Posterior vena cava (tissue), 2 donors: ENCODE measurements at regions not wholly inside any gene's neighbourhood (a gene's known extent, or its start where the extent isn't known, plus 50 kb on each side); places are given as distances from the start of the nearest gene placed in this dataset.
A peak's percentile ranks its signal among the peaks of the same experiment; 100 is the strongest.
"Not testable (repeated sequence)": the region's sequence is repeated elsewhere in the genome, so short reads cannot be mapped to it uniquely, and the experiment has no call there.

Source experiments
- DNase-seq: peaks from one replicate; pipeline ENCODE4 v3.0.0-alpha.2; 2020; ENCODE audit warnings: low spot score
- intact Hi-C, 2 donors: fragments of 100-400 bp; cut with DNase I; formaldehyde crosslinking; loops; one replicate each; pipeline versions ENCODE4 v1.14.1 to v1.14.2; 2022 to 2023
- donor health status: DM: yes; HTN: yes; CAD: no.
- donor health status: DM: yes; HTN: yes; CAD: no.

DNA sequence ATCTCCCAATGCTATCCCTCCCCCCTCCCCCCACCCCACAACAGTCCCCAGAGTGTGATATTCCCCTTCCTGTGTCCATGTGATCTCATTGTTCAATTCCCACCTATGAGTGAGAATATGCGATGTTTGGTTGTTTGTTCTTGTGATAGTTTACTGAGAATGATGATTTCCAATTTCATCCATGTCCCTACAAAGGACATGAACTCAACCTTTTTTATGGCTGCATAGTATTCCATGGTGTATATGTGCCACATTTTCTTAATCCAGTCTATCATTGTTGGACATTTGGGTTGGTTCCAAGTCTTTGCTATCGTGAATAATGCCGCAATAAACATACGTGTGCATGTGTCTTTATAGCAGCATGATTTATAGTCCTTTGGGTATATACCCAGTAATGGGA lies 106.1 kb downstream of the FOXD4L6 start:
- intact Hi-C loops, DNase-seq: not testable (repeated sequence)

DNA sequence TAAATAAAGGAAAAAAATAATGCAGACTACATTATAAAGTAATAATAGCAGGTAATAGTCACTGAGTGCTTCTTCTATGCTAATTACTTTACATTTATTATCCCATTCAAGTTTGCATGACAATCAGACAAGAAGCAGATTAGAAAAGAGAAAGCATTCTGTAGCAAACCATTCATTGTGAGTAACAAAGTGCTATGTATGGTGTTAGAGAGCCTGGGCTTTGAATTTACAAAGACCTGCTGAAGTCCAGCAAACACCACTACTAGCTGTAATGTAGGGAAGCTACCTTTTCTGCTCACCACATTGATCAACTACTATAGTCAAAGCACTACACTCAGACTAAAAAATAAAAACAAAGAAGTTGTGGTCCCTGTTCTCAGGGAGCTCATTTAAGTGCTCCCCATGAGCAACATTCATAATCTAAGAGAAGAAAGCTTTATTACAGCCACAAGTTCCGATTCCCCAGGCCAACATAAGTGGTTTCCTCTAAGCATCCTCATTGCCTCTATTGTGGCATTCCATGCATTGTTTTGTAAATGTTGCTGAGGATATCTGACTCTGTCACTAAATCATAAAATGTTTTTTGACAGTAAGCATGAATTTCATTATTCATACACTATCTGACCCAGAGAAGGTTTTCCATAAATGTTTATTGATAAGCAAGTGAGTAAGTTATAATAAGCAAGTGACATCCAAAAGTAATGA lies 108.5 kb downstream of the FOXD4L6 start:
- intact Hi-C loops, DNase-seq: not testable (repeated sequence)

DNA sequence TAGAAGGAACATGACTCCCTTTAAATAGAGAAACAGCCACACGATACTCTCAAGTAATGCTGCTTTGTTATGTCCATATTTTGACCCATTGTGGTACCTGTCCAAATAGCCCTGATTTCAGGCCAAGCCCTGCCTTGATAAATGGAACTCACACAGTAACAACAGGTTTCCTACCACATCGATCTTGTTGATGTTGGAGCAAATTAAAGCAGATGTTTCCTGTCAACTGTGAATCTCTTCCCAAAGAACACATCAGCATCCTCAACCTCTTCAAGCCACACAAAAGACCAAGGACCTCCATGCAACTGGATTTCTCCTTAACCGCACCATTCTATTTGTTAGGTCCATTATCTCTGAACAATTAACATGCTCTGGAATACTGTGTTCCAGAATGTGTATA lies 109.5 kb downstream of the FOXD4L6 start:
- intact Hi-C loops, DNase-seq: not testable (repeated sequence)

DNA sequence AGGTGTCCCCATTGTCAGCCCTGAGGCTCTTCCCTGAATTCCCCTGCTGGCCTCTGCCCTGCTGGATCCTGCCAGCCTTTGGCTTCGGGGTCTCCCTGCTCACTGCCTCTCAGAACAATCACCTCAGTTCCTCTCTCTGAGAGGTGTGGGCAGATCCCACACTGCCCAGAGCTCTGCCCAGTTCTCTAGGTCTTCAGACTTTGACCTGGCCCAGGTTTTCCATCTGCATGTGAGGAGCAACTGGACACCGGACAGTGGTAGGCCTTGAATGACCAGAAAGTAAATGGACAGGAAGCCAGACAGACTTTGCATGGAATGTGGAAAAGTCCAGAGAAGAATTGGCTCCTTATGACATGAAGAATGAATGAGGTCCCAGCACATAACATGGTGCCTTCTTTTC lies 111.8 kb downstream of the FOXD4L6 start:
- DNase-seq, intact Hi-C loops: not testable (repeated sequence)

DNA sequence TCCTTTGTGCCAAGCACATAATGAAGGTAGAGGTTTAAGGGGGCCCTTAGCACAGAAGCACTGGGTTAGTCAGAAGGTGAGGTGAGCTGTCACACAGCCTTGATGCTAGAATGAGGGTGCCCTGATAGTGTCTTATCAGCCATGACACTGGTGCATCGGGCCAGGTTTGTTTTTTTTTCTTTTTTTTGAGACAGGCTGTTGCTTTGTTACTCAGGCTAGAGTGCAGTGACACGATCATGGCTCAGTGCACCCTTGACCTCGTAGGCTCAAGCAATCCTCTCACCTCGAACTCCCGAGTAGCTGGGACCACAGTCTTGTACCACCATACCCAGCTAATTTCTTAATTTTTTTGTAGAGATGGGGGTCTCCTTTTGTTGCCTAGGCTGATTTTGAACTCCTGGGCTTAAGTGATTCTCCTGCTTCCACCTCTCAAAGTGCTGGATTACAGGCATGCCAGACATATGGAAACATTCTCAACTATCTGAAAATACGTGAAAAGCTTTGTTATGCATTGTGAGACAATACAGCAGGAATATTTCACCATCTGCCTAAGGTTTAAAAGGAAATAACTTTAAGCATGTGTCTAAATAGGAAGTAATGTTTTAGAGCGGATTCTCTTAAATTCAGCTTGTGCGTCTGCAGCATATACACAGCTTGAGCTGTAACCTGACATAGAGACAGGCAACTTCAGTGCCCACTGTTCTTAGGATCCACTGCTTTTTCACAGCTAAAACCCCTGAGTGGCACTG lies 128.4 kb downstream of the FOXD4L6 start:
- DNase-seq, intact Hi-C loops: not testable (repeated sequence)

DNA sequence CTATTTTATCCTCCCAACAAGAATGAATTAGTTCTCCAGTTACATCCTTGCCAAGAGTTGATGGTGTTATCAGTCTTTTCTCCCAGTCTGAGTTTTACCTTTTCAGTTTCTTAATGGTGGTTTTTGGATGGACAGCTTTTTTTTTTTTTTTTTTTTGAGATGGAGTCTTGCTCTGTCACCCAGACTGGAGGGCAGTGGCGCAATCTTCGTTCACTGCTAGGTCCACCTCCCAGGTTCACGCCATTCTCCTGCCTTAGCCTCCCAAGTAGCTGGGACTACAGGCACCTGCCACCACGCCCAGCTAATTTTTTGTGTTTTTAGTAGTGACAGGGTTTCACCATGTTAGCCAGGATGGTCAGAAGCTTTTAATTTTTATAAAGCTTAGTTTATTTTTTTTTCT lies 133.0 kb downstream of the FOXD4L6 start:
- intact Hi-C loops, DNase-seq: not testable (repeated sequence)

DNA sequence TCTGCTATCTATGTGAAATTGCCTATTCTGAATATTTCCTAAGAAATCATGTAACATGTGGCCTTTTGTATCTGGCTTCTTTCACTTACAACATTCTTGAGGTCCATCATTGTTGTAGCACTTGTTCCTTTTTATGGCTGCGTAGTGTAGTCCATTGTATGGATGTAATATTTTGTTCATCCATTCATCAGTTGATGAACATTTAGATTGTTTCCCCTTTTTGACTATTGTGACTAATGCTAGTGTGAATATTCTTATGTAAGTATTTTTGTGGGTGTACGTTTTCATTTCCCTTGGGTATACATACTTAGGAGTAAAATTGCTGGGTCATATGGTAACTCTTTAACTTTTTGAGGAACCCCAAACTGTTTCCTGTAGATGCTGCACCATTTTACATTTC lies 134.6 kb downstream of the FOXD4L6 start:
- DNase-seq, intact Hi-C loops: not testable (repeated sequence)

DNA sequence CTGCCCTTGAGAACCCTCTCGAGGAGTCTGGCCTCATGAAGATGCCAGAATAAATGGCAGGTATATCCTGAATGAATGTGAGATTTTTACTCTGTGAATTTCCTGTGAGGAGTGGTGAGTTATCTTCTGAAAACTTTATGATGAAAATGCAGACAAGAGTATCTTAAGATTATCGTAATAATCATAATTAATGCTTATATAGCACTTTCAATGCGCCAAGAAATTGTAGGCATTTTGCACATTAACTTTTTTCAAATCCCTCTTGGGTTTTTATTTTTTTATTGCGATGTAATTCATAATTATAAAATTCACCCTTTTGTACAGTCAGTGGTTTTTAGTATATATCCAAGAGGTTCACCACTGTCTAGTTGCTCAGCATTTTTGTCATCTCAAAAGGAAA lies 135.1 kb downstream of the FOXD4L6 start:
- DNase-seq, intact Hi-C loops: not testable (repeated sequence)

DNA sequence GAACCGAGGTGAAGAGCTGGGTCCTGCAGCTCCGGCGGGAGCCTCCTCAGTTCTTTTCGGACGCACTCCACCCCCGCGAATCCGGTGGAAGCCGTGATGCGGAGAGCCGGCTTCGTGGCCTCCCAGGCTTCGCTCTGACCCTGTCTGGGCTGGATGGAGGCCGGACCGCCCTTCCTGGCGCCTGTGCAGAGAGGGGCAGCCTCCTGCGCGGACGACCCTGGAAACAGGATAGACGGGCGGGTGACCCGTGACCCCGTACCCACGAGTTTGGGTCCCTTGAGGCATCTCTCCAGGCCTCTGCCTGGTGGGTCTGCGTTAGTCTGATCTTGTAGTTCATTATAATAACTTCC lies 136.0 kb downstream of the FOXD4L6 start:
- intact Hi-C loops, DNase-seq: not testable (repeated sequence)

DNA sequence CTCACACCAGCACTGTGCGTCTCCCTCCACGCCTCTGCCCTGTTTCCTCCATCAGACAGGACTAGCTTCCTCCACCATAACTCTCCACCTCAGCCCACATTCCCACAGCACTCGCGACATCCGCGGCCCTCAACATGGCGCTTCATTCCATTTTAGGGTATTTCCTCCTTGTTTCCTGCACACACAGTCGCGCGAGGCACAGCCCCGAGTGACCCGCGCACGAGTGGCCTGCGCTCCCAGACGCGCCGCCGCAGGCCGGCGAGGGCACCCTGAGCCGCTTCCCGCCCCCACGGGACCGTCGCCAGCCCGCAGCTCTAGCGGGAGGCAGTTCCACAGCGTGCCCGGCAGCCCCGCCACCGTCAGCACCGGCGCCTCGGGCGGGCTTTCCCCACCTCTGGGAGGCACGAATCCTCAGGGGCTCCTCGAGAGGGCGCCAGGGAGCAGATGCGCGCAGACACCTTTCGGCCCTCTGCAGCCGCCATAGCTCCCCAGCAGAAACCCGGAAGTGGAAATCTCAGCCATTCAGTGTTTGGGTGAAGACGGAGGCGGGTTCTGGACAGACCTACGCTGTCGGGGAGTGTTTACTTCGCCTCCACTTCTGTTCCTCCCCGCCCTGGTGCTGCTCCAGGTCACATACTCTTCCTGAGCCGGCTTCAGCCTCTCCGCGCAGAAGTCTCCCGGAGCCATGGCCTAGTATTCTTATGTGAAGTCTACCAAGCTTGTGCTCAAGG lies 136.6 kb downstream of the FOXD4L6 start:
- intact Hi-C loops: not testable (repeated sequence)
- peak; percentile 100 for DNase-seq

DNA sequence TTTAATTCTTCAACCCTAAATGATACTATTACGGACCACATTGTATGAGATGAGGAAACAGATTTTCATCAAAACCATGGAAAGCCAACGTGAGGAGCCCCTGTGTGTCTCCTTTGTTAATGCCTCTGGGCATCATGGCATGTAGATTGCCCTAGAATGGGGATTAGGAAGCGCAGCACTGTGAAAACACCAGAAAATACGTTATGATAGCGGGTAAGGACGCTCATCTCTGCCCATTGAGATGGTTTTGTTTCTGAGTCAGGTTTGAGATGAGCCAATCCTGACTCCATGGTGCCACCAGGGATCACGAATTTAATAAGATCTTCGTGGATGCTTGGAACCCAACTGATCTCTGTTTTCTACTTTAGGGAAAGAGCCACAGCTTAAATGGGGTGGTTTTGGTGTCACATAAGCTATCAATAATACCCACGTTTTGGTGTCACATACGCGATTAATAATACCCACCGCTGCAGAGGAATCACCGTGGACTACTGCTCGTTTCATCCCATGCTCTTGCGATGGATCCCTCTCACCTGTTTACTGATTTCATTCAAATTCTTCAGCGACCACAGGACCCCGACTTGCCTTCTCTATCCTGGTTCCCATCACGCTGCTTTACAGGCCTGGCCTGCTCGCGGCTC lies 137.3 kb downstream of the FOXD4L6 start:
- intact Hi-C loops, DNase-seq: not testable (repeated sequence)

DNA sequence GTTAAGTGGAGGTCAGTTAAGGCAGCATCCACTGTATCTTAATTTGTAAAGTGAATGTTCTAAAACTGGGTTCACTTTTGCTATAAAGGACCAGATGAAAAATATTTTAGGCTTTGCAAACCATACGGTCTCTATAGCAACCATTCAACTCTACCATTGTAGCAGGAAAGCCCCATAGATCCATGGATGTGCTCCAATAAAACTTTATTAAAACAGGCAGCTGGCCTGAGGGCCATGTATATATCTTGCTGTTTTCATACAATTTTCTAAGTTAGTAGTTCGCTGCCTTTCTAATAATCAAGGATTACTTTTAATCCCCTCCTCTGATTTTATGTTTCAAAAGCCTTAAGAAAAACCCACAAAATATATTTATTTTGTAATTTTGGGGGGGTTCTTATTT lies 142.1 kb downstream of the FOXD4L6 start:
- DNase-seq, intact Hi-C loops: not testable (repeated sequence)

DNA sequence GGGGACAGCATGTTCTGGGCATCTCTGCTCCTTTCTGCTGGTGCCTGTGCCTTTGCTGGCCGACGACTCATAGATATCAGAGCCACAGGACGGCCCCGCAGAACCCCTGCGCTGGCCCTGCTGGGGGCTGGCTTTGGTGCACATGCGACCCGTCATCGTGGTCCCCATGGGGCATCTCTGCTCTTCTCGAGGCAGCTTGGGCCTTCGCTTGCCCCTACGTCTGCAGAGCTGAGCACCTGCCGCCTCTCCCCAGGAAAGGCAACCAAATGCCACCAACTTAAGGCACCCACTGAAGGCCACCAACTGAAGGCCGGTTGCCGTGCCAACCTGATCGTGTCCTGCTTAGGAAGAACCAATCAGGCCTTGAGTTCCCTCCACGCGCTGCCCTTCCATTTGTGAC lies 153.1 kb downstream of the FOXD4L6 start:
- intact Hi-C loops: not testable (repeated sequence)
- DNase-seq: peak; percentile 82

DNA sequence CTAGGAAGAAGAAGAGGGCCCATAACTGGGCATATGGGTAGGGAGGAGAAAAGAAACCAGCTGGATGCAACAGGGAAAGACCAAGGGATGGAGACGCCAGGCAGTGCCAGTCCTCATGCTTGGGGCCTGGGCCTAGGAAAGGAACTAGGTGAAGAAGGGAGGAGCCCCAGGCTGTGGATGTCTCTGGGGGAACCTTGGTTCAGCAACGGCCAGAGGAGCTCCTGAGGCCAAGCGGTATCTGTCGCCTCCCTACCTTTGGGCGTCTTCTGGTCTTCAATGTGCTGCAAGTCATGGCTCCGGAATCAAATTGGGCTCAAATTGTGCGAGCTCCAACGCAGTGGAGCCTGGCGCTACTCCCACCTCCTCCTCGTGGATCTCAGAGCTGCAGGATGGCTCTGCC lies 153.6 kb downstream of the FOXD4L6 start:
- DNase-seq, intact Hi-C loops: not testable (repeated sequence)

DNA sequence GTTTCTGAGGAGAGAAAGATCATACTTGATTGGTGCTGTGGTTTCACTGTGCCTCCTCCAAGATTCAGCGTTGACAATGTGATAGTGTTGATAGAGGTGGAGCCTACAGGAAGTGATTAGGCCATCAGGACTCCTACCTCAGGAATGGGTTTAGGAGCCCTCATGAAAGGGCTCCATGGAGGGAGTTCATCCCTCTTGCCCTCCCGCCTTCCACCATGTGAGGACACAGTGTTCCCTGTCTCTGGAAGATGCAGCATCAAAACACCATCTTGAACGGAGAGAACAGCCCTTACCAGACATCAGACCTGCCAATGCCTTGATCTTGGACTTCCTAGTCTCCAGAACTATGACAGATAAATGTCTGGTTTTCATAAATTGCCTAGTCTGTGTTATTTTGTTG lies 156.7 kb downstream of the FOXD4L6 start:
- DNase-seq, intact Hi-C loops: not testable (repeated sequence)

DNA sequence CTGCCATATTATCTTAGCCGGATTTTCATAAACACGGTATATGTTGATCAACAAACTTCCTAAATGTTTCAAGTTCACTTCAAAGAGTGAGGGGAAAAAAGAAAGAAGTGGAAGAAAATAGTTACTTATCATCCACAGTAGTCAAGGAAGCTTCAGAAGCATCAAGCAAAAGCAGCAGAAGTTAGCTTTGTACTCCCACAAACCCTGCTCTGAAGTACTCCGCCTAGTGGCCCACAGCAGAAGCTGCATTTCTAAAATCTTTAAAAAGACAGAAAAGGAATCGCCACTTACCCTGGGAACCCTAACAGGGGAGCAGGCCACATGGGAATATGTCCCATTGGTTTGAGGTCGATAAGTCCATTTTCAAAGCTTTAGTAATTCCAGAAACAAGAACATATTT lies 158.1 kb downstream of the FOXD4L6 start:
- intact Hi-C loops, DNase-seq: not testable (repeated sequence)

DNA sequence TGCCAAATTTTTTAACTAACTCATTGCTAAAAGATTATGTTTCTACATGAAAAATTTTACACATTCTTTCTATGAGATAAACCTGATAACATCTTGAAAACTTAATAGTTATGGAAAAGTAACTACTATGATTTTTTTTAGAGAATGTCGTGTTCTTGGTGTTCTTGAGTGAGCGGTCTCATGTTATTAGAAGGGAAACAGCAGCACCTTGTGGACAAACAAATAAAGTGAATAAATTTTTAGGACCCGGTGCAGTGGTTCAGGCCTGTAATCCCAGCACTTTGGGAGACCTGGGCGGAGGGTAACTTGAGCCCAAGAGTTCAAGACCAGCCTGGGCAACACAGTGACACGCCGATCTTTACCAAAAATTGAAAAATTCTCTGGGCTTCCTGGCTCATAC lies 166.0 kb downstream of the FOXD4L6 start:
- DNase-seq, intact Hi-C loops: not testable (repeated sequence)

DNA sequence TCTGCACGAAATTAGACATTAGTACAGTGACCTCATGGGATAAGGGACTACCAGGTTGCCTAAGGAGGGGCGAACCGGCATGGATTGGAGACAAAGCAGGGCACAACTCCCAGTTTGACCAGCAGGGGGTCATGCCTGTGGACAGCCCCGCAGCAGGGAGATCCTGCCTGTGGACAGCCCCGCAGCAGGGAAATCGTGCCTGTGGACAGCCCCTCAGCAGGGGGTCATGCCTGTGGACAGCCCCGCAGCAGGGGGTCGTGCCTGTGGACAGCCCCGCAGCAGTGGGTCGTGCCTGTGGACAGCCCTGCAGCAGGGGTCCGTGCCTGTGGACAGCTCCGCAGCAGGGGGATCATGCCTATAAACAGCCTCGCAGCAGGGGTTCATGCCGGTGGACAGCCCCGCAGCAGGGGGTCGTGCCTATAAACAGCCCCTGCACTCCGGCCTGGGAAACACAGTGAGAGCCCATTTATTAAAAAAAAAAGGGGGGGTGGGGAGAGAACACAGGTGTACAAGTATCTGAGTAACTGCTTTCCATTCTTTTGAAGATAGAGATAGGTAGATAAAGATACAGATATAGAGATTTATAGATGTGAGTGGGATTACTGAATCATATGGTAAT lies 176.5 kb downstream of the FOXD4L6 start:
- peak; percentile 77 for DNase-seq
- intact Hi-C loops: not testable (repeated sequence)

DNA sequence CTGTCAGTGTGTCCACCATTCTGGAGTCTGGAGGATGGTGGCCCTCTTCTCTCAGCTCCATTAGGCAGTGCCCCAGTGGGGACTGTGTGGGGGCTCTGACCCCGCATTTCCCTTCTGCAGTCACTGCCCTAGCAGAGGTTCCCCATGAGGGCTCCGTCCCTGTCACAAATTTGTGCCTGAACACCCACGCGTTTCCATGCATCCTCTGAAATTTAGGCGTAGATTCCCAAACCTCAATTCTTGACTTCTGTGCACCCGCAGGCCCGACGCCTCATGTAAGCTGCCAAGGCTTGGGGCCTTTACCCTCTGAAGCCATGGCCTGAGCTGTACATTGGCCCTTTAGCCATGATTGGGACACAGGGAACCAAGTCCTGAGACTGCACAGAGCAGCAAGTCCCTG lies 182.3 kb downstream of the FOXD4L6 start:
- intact Hi-C loops, DNase-seq: not testable (repeated sequence)
